Mucosa of descending colon (tissue), 3 donors: ENCODE measurements at regions not wholly inside any gene's neighbourhood (a gene's known extent, or its start where the extent isn't known, plus 50 kb on each side); places are given as distances from the start of the nearest gene placed in this dataset.
"Not testable (repeated sequence)": the region's sequence is repeated elsewhere in the genome, so short reads cannot be mapped to it uniquely, and the experiment has no call there.

Source experiments
- ATAC-seq: fragments of 200-7000 bp; cut with Tn5 transposase; one replicate; pipeline ENCODE4 v1.9.1; 2020; ENCODE audit warnings: mild to moderate bottlenecking, moderate library complexity
- DNase-seq, 3 donors: peaks; one replicate each; pipeline ENCODE4 v3.0.0-alpha.2; 2020
- H3K36me3 ChIP-seq: fragments of 200-600 bp; one replicate; pipeline ENCODE4 v1.8.0; 2021; ENCODE audit warnings: low read depth, mild to moderate bottlenecking
- H3K4me1 ChIP-seq: fragments of 200-600 bp; one replicate; pipeline ENCODE4 v1.8.0; 2021; ENCODE audit warnings: low read depth, mild to moderate bottlenecking
- H3K4me3 ChIP-seq: fragments of 200-600 bp; one replicate; pipeline ENCODE4 v1.8.0; 2021; ENCODE audit warnings: mild to moderate bottlenecking
- H3K9me3 ChIP-seq: fragments of 200-600 bp; one replicate; pipeline ENCODE4 v1.8.0; 2021; ENCODE audit warnings: mild to moderate bottlenecking
- intact Hi-C, 2 donors: fragments of 100-400 bp; cut with DNase I in 1 of 2; cut with micrococcal nuclease in 1 of 2; formaldehyde crosslinking; loops; one replicate each; pipeline versions ENCODE4 v1.11.0 to v1.11.1; 2022; cut with DNase I, micrococcal nuclease
- TF ChIP-seq, protein P1 (sequence below): fragments of 200-600 bp; IDR thresholded peaks from one replicate; pipeline ENCODE4 v1.8.0; 2022; ENCODE audit warnings: antibody characterized with exemption, mild to moderate bottlenecking
- donor health status: DM: no; HTN: no; CAD: no; lungs with moderate emphysema.
- donor health status: DM: no; HTN: no; CAD: no.
- donor health status: DM: no; HTN: yes; CAD: no.

DNA sequence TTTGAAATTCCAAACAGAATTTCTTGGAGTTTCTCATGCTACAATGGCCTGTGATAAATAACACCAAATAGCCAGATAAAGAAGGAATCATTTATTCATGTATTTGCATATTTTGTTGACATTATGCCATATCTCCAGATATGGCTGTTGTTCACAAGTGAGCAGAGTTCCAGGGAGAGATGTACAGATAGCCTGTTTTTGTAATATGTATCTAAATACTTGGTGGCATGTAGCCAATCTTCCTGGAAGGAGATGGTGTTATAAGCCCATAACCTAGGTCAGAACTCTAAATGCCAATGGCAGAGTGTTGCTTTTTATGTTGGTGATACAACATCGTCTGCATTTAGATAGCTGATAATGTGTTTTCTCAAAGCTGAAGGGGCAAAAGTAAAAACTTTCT lies 292.2 kb downstream of the FBXO8 start:
- H3K36me3 ChIP-seq, result no peaks in the 10 kb centered on the region
- no peaks in the 10 kb centered on the region for H3K4me1 ChIP-seq
- H3K4me3 ChIP-seq, result no peak overlapping the region
- TF ChIP-seq, protein P1, sequence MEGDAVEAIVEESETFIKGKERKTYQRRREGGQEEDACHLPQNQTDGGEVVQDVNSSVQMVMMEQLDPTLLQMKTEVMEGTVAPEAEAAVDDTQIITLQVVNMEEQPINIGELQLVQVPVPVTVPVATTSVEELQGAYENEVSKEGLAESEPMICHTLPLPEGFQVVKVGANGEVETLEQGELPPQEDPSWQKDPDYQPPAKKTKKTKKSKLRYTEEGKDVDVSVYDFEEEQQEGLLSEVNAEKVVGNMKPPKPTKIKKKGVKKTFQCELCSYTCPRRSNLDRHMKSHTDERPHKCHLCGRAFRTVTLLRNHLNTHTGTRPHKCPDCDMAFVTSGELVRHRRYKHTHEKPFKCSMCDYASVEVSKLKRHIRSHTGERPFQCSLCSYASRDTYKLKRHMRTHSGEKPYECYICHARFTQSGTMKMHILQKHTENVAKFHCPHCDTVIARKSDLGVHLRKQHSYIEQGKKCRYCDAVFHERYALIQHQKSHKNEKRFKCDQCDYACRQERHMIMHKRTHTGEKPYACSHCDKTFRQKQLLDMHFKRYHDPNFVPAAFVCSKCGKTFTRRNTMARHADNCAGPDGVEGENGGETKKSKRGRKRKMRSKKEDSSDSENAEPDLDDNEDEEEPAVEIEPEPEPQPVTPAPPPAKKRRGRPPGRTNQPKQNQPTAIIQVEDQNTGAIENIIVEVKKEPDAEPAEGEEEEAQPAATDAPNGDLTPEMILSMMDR, result no peak
- DNase-seq (no peak), ATAC-seq (no peak)
- H3K9me3 ChIP-seq, result no peaks in the 10 kb centered on the region
- intact Hi-C loops, result no loop called here

- TF ChIP-seq, protein P1, result no peak
- Histone ChIP-seq H3K4me1 (no peaks in the 10 kb centered on the region), H3K9me3 (no peaks in the 10 kb centered on the region), H3K4me3 (no peak overlapping the region), H3K36me3 (no peaks in the 10 kb centered on the region)
- DNase-seq (peak; percentile 12 to 50 (median 32)), ATAC-seq (no peak)
- intact Hi-C loops, result no loop called here
These were observed 292.6 kb downstream of the FBXO8 start for GRCh38 chr4:173990869-173991210.

DNA sequence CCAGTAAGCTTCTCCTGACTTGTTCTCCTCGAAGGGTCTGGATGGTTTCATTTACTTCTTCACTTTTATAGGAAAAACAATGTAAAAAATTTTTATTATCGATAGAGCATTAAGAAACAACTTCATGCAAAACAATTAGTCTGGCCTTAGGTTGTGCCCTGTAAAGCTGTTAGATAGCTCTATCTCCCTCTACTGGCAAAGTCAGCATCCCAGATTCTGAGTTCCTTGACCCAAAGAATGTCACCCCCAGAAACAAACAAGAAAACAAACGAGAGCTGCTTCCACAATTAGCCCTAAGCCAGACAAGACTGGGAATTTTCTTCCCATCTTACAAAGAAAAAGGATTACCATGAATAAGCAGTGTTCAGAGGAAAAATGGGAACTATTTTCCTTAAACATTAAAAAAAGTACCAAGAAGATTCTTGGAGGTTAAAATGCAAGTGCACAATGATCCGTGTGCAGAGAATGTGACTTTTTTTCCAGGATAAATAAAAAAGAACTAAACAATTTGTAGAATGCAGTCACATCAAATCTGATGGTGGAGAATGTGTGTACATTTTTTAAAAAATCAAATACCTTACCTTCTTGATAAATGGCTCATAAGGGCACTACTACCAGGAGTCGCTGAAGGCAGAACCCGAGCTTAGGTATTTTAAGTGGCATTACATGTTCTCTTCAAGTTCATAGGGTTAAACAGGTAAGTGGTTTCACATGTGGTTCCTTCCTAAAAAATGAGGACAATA lies 293.2 kb downstream of the FBXO8 start:
- Histone ChIP-seq H3K4me3 (no peak overlapping the region), H3K9me3 (no peaks in the 10 kb centered on the region), H3K4me1 (no peaks in the 10 kb centered on the region), H3K36me3 (no peaks in the 10 kb centered on the region)
- intact Hi-C loops, result no loop called here
- TF ChIP-seq, protein P1, result no peak
- DNase-seq, result peak in 1 of 3 donors; percentile 7
- ATAC-seq, result no peak

- ATAC-seq, H3K9me3 ChIP-seq, H3K36me3 ChIP-seq, intact Hi-C loops, H3K4me1 ChIP-seq, H3K4me3 ChIP-seq, DNase-seq: not testable (repeated sequence)
These were observed 319.9 kb downstream of the FBXO8 start for GRCh38 chr4:173963523-173963922.

DNA sequence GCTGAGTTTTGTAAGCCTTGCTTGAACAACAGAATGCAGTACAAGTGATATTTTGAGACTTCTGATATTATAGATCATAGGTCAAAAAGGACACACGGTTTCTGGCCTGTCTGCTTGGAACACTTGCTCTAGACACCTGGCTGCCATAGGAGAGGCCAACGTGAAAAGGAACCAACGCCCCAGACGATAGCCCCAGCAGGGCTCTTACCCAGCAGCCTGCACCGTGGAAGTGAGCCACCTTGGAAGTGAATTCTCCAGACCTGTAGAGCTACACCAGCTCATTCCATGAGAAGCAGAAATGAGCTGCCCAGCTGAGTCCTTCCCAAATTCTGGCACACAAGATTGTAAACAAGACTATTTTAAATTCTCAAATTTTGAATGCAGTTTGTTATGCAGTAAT lies 323.1 kb downstream of the FBXO8 start:
- intact Hi-C loops, result no loop called here
- Histone ChIP-seq H3K9me3 (no peaks in the 10 kb centered on the region), H3K36me3 (no peaks in the 10 kb centered on the region), H3K4me3 (no peak overlapping the region), H3K4me1 (no peaks in the 10 kb centered on the region)
- TF ChIP-seq, protein P1, result no peak
- ATAC-seq (no peak), DNase-seq (no peak)

GRCh38 chr4:173958445-173958844 lies 325.0 kb downstream of the FBXO8 start:
- no peak for DNase-seq
- Histone ChIP-seq H3K4me1 (no peaks in the 10 kb centered on the region), H3K9me3 (no peaks in the 10 kb centered on the region), H3K4me3 (no peak overlapping the region), H3K36me3 (no peaks in the 10 kb centered on the region)
- no peak for ATAC-seq
- TF ChIP-seq, protein P1, result no peak
- intact Hi-C loops, result no loop called here
